SK-N-MC (cell line): ENCODE measurements at regions not wholly inside any gene's neighbourhood (a gene's known extent, or its start where the extent isn't known, plus 50 kb on each side); places are given as distances from the start of the nearest gene placed in this dataset.

Source experiments
- EZH2 ChIP-seq: fragments of 200-600 bp; sonication (generic); IDR thresholded peaks from one replicate; pipeline ENCODE4 v1.6.1; 2017; ENCODE audit warnings: antibody characterized with exemption
- FOXP2 ChIP-seq: optimal IDR thresholded peaks from 2 replicates; pipeline ENCODE3; 2011; ENCODE audit warnings: mild to moderate bottlenecking, moderate library complexity; ENCODE audit not compliant: insufficient read depth; ENCODE audit errors: extremely low read length, control extremely low read depth
- POLR2AphosphoS5 ChIP-seq: IDR thresholded peaks from 2 replicates; pipeline ENCODE4 v1.6.1; 2012; ENCODE audit warnings: mild to moderate bottlenecking, low read depth, low read length, borderline replicate concordance

DNA sequence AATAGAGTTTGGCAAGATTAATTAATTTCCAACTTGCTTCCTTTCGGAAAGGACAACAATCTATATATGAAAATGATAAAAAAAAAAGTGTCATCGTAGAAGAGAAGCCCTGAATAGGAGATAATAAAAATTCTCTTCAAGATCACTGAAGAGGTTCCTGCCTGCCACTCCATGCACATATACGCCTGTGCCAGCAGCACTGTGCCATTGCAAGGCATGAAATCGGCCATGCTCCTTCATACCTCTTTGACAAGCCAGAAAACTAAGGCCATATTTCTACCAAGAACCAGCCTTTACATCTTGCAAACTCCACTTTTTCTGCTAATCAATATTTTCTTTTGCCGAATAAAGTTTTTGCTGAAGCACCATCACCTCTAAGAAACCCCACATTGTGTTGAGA, 365.5 kb downstream of the CXXC4 start:
- TF ChIP-seq EZH2: no peak
- TF ChIP-seq POLR2AphosphoS5: no peak
- TF ChIP-seq FOXP2: no peak
